Ishikawa (cell line): ENCODE measurements at regions not wholly inside any gene's neighbourhood (a gene's known extent, or its start where the extent isn't known, plus 50 kb on each side); places are given as distances from the start of the nearest gene placed in this dataset.

ENCODE experiments used
- CEBPB ChIP-seq: IDR thresholded peaks from 2 replicates; pipeline ENCODE4 v1.6.1; 2012
- FOXM1 ChIP-seq: IDR thresholded peaks from 2 replicates; pipeline ENCODE4 v1.6.1; 2012; ENCODE audit warnings: low read depth, borderline replicate concordance
- REST ChIP-seq: IDR thresholded peaks from 2 replicates; pipeline ENCODE4 v1.6.1; 2012; ENCODE audit warnings: low read depth, mild to moderate bottlenecking
- YY1 ChIP-seq: IDR thresholded peaks from 2 replicates; pipeline ENCODE4 v1.6.1; 2012; ENCODE audit warnings: low read depth

GRCh38 chr15:95565690-95566089 is 764.8 kb upstream of the NR2F2 start:
- no peak for TF ChIP-seq CEBPB
- TF ChIP-seq FOXM1 = no peak
- no peak for TF ChIP-seq YY1
- no peak for TF ChIP-seq REST
